MV-4-11 (cell line): ENCODE measurements at regions not wholly inside any gene's neighbourhood (a gene's known extent, or its start where the extent isn't known, plus 50 kb on each side); places are given as distances from the start of the nearest gene placed in this dataset.

Experiments used
- DNase-seq: peaks from one replicate; lab custom pipeline; 2025; lab: John Stamatoyannopoulos, UW

GRCh38 chr10:118246332-118247295, 95.5 kb downstream of the FAM204A start:
- no peak for DNase-seq

DNA sequence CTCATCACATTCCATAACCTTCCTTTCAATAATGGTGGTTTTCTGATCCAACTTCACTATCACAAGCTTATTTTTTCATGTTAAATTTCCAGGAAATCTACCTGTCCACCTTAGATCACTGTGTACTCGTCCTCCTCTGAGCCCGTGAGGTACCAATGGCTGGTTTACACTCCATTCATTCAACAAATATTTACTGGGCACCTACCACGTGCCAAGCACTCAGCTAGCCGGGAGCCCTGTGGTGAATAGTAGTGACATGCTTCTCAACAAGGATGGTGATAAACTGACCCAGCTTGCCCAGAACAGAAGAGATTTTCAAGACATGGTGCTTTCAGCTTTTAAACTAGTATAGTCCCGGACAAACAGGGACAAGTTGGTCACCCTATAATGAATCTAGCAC, 98.2 kb downstream of the FAM204A start:
- DNase-seq = no peak

- peak; percentile 26 for DNase-seq
These were observed 100.6 kb downstream of the FAM204A start for GRCh38 chr10:118241229-118242137.

GRCh38 chr10:118239236-118239630, 102.9 kb downstream of the FAM204A start:
- DNase-seq = peak; percentile 10

- DNase-seq = no peak
These were observed 103.4 kb downstream of the FAM204A start for GRCh38 chr10:118238573-118239235.

- no peak for DNase-seq
These were observed 104.2 kb downstream of the FAM204A start for GRCh38 chr10:118237930-118238329.

DNA sequence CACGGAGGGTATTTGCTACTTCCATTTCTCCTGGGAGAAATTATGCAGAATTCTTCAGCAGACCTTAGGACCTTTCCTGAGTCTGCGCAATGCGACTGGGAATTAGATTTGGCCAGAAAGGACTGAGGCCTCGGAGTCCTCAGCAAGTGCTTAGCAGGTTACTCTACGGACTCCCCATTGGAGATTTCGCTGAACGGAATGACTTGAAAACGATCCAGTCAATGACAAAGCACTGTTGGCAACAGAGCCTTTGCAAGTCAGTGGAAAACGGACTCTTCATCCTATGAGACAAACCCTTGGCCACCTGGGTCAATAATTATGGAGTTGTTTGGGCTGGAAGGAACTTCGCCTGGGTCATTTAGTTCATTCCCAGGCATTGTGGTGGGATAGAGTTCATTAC, 107.4 kb downstream of the FAM204A start:
- DNase-seq = no peak

DNA sequence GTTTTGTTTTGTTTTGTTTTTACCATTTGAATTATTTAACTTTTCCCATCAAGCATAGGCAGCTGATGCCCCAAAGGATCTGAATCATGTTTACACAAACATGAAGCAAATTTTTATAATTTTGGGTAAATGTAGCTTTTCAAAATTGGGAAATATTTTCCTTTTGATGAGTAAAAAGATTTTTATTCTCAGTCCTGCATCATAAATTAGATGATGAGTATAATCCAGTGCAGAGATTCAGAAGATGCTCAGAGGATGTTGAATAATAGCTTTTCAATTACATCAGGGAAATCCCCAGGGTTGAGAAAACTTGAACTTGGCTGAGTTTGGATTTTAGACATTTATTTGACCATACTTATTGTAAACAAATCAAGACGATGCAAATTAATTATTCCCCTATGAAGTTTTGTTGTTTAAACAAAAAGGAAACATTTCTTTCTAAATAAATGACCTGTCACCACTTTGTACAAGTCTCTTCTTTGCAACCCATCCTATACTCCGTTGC, 121.7 kb downstream of the FAM204A start:
- DNase-seq = no peak

- no peak for DNase-seq
These were observed 123.6 kb downstream of the FAM204A start for GRCh38 chr10:118218562-118218961.

DNA sequence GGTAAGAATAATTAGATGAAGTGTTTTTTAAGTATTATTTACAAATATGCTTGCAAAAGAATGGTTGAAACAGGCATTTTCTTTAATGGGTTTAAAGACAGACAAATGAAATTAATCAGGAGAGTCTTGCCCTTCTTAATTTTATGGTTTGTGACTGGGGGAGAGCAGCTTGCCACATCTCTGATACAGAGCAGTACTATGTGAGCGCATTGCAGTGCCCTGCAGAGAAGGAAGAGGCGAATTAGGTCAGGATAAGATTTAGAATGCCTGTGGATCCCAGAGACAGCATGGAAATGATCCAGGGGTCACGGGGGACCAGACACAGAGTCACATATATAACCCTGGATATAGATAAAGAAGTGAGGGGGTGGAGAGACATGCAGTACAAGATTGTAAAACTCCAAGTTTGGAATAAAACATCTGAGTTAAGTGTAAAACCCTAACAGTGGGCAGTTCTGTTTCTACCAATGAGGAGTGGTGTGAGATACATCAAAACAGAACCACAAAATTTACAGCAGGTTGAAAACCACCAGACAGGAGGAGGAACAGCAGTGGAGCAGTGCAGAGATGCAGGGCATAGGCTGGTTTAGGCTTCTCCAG, 125.5 kb downstream of the FAM204A start:
- no peak for DNase-seq

DNA sequence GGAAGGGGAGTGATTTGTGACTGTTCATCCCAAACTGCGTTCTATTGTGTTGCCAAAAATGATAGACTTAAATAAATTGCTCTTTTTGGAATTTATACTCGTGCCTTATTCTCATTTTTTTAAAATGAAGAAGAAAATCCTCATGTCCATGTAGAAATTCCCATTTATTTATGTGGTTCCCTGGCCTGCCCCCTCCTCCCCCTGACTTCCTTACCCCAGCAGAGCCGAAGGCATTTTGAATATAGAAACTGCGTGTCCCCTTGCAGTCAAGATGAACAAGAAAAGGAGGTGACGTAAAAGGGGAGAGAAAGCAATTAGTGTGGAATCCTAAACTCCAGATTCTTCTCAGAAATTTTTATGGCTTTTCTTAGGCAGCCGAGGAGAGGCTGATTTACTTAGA, 126.1 kb downstream of the FAM204A start:
- DNase-seq = no peak

GRCh38 chr10:118214776-118215175, 127.3 kb downstream of the FAM204A start:
- DNase-seq = no peak

DNA sequence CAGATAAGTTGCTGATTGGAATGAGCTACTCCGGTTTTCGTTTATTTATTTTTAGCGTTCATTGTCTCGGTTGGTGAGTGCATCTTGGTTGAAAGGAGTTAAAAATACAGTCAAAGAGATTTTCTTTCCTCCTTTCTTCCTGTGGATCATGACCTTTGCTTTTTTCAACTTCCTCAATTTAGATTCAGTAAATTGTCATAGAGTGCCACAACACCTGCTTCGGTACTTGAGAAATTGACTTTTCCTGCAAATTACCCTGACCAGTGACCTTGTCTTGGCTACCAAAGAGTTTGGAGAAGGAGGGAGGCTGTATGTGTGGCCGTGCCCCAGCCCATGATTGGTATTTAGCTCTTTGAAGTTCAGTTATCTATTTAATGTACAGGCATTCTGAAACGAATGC, 128.7 kb downstream of the FAM204A start:
- DNase-seq = peak; percentile 26

- no peak for DNase-seq
These were observed 131.8 kb downstream of the FAM204A start for GRCh38 chr10:118210276-118210675.

- no peak for DNase-seq
These were observed 132.9 kb downstream of the FAM204A start for GRCh38 chr10:118209215-118209614.

DNA sequence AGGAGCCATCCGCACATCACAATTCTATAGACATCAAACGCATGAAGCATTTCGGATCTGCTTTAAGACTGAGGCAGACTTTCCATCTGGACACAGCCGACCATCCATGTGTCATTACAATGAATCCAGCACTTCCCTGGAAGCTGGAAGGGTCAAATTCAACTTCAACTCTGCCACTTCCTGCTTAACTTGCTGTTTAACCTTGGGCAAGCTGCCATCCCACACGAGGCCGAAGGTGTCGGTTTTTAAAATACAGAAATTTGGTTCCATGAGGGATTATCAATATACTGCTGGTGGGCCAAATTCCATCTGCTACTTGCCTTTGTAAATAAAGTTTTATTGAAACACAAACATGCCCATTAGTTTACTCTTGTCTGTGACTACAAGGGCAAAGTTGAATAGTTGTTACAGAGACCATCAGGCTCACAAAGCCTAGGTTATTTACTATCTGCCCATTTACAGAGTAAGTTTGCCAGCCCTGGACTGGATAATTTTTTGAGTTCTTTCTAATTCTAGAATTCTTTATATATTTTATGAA, 134.6 kb downstream of the FAM204A start:
- DNase-seq = no peak

DNA sequence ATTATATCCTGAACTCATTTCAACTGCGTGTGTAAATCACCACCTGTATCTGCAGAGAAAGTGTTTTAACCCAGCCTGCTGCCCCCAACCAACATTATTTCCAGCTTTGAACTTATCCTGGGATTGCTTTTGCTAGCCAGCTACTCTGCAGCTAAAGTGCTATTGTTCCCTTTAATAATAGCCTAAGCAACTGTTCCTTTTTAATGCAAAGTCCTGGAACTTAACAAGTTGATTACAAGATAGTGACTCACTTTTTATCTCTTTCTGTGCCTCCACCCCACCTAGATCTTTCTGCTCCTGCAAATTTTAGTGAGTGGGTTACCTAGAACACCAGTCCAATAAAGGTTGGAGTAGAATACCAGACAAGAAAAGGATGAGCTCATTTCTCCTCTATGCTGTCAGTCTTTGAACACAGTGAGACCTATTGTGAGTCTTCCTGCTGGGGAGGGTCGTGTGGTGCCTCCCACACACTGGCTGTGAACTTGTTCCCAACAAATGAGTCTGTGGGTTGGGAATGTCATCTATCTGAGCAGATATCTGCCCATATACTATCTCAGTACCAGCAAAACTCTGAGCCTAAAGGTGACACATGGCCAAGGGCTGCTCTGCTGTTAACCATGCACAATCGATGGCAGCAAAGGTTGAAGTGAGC, 137.7 kb downstream of the FAM204A start:
- DNase-seq = no peak

- DNase-seq = no peak
These were observed 138.7 kb downstream of the FAM204A start for GRCh38 chr10:118203461-118203860.

- no peak for DNase-seq
These were observed 146.4 kb downstream of the FAM204A start for GRCh38 chr10:118195729-118196128.

DNA sequence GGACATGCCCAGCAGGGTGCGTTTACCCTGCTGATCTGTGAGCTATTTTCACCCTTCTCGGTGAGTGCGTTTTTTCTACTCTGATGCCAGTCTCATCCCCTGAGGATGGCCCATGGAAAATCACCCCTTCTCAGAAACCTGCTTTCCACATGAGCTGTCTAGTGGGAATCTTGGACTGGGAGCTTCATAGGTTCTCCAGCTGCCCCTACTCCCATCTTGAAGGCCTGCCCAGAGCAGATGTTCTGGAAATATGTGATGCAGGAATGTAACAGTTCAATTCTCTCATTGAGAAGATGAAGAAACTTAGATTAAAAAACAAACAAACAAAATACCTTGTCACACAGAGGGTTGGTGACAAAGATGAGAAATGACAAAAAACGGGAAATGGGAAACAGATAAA, 146.9 kb upstream of the RAB11FIP2 start:
- DNase-seq = no peak

DNA sequence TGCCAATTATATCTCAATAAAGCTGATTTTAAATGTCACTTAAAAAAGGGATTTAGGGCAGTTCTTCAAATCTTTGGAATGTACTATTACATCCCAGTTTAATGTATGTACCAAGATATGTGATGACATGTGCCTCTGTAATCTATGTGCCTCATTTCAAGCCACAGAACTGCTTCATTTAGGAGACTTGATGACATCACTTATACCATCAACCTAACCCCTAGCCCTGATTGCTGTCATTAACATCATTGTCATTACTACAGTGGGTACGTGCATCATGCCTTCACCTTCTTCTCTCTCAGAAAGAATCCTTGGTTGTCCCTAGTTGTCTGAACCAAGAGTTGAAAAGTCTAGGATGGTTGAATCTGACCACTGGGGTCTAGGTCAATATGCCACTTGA, 134.3 kb upstream of the RAB11FIP2 start:
- DNase-seq = no peak
